Endothelial cell of umbilical vein (primary cell): ENCODE measurements at regions not wholly inside any gene's neighbourhood (a gene's known extent, or its start where the extent isn't known, plus 50 kb on each side); places are given as distances from the start of the nearest gene placed in this dataset.

Source experiments
- POLR2A ChIP-seq: IDR thresholded peaks from 2 replicates; pipeline ENCODE4 v1.6.1; 2012; ENCODE audit warnings: low read depth, mild to moderate bottlenecking, control low read depth, low read length
- TF ChIP-seq, protein P1 (sequence below), 2 donors: IDR thresholded peaks; 1 replicate in 1 of 2; 2 replicates in 1 of 2; pipeline ENCODE4 v1.5.1; 2011; ENCODE audit warnings: low read length in 2 of 2, mild to moderate bottlenecking in 2 of 2, moderate library complexity in 2 of 2, control low read depth in 1 of 2, inconsistent platforms in 1 of 2, low read depth in 1 of 2; ENCODE audit not compliant: insufficient read depth in 1 of 2; ENCODE audit errors: extremely low read depth in 1 of 2

DNA sequence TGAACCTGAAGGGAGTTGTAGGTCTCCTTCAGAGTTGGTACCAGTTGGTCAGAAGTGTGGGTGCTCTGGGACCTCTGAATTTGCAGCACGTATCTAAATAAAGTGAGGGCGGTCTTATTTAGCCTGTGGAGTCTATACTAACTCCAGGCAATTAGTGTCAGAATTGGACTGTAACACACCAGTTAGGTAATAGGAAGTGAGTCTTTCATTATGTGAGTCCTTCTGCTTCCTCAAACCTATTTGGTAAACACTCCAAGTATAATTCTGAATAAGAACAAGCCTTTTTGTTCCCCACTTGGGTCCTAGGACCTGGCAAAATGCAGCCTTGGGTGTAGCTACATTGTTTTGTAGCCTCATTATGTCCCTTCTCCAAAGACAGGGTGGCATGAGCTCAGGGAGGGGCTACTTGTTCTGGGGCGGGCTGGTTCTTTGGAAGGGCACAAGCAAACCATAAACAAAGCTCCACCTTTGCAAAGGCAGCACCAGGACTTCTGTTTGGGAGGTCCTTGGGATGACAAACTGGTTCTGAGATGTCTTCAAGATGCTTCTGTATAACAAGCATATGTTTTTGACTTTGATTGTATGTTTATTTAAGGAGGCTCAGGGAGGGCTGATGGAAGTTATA, 418.0 kb downstream of the ZNF536 start:
- TF ChIP-seq, protein P1, sequence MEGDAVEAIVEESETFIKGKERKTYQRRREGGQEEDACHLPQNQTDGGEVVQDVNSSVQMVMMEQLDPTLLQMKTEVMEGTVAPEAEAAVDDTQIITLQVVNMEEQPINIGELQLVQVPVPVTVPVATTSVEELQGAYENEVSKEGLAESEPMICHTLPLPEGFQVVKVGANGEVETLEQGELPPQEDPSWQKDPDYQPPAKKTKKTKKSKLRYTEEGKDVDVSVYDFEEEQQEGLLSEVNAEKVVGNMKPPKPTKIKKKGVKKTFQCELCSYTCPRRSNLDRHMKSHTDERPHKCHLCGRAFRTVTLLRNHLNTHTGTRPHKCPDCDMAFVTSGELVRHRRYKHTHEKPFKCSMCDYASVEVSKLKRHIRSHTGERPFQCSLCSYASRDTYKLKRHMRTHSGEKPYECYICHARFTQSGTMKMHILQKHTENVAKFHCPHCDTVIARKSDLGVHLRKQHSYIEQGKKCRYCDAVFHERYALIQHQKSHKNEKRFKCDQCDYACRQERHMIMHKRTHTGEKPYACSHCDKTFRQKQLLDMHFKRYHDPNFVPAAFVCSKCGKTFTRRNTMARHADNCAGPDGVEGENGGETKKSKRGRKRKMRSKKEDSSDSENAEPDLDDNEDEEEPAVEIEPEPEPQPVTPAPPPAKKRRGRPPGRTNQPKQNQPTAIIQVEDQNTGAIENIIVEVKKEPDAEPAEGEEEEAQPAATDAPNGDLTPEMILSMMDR (IDR thresholded peaks at IDR 0.05; ENCODE audit: extremely low read depth in 1 of 2, insufficient read depth in 1 of 2, low read depth in 1 of 2, low read length in 2 of 2), result no peak
- TF ChIP-seq POLR2A, result no peak
